Stimulated activated CD4-positive, alpha-beta T cell treated with anti-CD3 and anti-CD28 coated beads, Interleukin-12 subunit alpha, Interleukin-12 subunit beta, amount 100 ng/mL, for 24 hours (primary cell): ENCODE measurements at regions not wholly inside any gene's neighbourhood (a gene's known extent, or its start where the extent isn't known, plus 50 kb on each side); places are given as distances from the start of the nearest gene placed in this dataset.
A peak's percentile ranks its signal among the peaks of the same experiment; 100 is the strongest.

Experiments used
- DNase-seq, 2 experiments: peaks; one replicate each; pipeline ENCODE4 v3.0.0-alpha.2; 2020; ENCODE audit warnings: low read depth in 2 of 2

DNA sequence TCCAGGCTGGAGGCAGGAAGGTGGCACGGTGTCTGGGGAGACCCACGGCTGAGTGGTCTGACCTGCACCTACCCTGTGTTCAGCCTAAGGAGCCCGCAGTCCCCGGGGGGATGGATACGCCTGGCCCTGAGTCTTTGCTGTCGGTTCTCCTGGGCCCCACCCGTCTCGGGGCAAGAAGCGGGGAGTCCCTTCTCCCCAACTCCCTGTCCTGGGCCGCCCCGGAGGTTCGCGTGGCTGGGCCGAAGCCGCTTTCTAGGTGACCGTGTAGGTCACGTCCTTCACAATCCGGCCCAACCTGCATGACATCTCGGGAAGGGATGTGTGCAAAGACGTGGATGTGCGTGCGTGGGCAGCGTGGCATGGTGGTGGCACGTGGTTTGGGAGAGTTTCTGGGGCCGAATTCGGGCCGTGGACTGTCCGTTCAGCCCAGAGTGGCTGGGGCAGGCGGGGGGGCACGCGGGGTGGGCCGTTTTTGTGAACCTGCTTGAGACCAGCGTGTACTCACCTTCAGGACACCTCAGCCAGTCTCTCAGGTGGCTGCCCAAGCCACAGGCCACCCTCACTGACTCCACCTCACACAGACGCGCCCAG lies 103.3 kb downstream of the PTPRS start:
- no peak for DNase-seq

DNA sequence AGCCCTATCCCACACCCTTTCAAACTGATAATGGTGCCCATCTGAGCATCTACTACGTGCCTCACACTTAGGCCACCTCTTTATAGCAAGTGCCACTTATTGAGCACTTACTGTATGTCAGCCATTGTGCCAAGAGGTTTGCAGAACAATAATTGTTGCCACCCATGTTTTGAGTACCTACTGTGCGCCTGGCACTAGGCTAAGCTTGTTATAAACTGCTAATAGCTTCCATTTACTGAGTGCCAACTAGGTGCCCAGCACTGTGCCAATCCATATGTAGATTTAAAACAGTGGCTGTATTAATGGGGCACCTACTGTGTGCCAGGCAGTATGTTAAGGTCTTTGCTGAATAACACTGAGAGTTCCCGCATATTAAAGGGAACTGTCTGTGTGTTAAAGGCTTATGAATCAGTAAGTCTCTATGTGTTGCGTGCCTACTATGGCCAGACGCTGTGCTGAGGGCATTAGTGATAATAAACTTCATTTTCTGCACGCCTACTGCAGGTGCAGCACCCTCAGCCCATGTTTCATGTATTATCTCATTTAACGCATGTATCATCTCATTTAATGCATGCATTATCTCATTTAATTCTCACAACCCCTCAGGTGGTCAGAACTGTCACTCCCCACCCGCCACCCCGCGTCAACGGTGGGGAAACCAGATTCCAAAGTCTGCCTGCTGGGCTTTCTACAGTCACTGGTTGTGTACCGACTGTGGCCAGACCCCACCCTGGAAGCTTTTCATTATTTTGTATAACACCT lies 105.0 kb downstream of the PTPRS start:
- no peak for DNase-seq

DNA sequence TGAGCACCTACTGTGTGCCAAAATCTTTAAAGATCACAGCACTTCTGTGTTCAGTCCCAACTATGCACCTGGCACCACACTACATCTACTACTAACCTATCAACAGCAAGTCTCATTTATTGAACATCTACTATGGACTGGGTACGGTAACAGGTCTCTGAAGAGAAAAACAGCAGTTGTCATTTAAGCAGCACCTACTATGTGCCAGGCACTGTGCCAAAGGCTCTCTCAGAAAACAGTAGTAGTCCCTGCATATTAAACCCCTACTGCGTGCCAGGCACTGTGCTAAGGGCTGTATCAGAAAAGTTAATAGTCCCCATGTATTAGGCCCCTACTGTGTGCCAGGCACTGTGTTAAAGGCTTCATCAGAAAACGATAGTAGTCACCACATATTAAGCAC lies 106.2 kb downstream of the PTPRS start:
- DNase-seq: no peak

DNA sequence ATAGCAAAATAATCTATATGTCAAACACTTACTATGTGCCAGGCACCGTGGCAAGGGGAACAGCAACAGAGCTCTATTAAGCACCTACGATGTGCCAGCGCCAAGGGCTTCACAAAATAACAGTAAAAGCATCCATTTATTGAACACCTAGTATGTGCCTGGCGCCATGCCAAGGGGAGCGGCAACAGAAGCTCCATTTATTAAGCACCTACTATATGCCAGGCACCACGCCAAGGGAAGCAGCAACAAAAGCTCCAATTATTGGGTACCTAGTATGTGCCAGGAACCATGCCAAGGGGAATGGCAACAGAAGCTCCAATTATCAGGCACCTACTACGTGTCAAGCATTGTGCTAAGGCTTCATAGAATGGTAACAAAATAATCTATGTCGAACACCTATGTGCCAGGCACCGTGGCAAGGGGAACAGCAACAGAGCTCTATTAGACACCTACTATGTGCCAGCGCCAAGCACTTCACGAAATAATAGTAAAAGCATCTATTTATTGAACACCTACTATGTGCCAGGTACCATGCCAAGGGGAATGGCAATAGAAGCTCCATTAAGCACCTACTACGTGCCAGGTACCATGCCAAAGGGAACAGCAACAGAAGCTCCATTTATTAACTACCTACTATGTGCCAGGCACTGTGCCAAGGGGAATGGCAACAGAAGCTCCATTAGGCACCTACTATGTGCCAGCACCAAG lies 107.7 kb downstream of the PTPRS start:
- no peak for DNase-seq

DNA sequence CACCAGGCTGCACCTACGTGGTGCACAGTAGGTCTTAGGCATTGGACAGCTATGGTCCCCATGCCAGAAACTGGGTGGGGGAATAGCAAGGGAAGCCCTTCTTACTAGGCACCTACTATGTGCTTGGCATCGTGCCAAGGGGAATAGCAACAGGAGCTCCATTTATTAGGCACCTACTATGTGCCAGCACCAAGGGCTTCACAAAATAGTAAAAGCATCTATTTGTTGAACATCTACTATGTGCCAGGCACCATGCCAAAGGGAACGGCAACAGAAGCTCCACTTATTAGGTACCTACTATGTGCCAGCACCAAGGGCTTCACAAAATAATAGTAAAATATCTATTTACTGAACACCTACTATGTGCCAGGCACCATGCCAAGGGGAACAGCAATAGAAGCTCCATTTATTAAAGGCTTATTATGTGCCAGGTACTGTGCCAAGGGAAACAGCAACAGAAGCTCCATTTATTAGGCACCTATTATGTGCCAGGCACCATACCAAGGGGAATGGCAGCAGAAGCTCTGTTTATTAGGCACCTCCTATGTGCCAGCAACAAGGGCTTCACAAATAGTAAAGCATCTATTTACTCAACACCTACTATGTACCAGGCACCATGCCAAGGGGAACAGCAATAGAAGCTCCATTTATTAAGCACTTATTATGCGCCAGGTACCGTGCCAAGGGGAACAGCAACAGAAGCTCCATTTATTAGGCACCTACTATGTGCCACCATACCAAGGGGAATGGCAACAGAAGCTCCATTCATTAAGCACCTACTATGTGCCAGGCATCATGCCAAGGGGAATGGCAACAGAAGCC lies 108.5 kb downstream of the PTPRS start:
- DNase-seq: no peak

DNA sequence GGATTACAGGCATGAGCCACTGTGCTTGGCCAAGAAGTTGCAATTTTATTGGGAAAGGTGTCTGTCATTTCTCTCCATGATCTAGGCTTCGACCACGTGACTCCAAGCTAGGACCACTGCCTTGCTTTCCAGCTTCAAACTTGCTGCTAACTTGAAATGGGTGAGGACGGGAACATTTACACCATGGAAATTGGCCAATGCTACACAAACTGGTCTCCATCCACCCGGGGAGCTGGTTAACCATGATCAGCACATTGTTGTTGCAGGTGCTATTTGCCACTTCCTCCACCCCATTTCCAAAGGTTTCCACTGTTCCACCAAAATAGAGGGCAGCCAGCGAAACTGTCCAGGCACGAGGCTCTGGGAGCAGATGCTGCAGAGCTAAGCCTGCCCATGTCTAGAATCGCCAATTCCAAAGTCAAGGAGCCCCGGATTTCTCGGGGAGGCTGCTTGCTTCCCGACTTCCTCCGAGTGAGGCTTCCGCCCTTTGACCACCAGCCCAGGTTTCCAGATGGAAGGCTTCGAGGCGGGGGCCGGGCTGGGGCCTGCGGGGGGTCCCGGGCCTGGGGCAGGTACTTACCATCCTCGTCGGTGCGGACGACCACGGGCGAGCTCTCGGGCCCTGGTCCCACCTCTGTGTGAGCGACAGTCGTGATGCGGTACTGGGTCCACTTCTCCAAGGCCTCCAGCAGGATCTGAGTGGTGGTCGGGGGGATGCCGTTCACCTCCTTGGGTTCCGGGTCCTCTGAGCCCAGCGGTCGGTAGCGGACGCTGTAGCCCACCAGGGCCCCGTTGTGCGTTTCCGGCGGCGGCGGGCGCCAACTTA lies 109.7 kb downstream of the PTPRS start:
- no peak for DNase-seq

DNA sequence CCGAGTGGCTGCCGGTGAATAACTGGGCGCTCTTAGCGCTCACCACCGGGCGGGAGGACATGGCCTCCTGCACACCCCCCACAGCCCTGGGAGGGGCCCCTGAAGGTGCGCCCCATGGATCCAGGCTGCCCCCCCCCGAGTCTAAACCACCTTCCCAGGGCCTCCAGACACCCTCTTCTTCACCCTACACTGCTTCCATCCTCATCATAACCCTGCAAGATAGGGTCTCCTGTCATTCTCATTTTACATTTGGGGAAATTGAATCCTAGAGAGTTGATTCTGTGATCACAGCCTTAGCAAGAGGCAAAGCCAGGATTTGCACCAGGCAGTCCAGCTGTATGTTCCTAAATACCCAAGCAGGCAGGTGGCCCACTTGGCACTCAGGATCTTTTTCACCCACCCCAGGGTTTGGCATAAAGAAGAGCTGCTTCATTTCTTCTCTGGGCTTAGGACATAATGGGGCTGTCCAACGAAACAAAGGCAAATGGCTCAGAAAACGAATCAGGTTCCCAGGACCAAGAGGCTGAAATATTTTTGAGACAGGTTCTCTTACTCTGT lies 110.8 kb downstream of the PTPRS start:
- DNase-seq: no peak

DNA sequence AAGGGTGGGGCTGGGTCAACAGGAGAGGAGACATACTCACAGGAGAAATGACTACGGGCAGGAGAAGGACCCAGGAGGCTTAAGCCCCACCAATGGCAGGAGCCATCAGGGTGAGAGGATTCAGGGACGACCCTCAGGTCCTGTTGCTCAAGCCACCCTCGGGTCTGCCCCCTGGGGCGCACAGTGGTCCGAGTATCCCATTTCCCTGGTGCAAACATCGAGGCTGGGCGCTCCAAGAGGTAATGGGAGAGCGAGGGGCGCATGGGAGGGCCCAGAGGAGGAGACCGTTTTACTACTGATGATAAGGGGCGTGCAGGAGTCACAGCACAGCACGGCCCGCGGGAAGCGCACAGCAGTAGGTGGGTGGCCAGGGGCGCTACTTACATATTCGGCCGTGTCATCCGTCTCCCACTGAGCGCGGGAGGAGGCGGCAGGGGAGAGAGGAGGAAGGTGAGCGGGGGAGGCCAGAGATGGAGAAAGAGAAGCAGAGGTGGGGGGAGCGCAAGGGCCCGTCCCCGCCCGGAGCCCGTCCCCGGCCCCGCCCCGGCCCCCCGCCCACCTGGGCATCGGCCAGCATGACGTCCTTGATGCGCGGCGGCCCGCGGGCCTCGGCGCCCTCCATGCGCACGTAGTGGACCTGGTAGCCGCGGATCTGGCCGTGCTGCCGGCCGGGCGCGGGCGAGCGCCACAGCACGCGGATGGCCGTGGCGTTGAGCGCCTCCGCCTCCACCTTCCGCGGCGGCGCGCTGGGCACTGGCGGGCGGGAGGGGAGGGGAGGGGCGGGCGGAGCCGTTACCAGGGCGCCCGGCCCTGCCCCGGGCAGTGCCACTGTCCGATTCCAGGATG lies 111.5 kb downstream of the PTPRS start:
- DNase-seq: no peak

DNA sequence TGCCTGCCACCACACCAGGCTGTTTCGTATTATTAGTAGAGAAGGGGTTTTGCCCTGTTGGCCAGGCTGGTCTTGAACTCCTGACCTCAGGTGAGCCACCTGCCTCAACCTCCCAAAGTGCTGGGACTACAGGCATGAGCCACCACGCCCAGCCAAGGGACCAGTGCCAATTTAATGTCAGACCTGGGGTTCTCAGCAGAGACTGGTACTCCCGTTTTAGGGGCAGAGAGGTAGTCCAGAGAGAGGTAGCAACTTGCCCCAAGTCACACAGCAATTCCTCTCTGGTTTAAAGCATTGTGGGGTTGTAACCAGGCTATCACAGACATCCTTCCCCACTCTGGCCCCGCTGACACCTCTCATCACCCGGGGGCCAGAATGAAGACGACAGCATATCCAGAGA lies 112.1 kb downstream of the PTPRS start:
- no peak for DNase-seq

DNA sequence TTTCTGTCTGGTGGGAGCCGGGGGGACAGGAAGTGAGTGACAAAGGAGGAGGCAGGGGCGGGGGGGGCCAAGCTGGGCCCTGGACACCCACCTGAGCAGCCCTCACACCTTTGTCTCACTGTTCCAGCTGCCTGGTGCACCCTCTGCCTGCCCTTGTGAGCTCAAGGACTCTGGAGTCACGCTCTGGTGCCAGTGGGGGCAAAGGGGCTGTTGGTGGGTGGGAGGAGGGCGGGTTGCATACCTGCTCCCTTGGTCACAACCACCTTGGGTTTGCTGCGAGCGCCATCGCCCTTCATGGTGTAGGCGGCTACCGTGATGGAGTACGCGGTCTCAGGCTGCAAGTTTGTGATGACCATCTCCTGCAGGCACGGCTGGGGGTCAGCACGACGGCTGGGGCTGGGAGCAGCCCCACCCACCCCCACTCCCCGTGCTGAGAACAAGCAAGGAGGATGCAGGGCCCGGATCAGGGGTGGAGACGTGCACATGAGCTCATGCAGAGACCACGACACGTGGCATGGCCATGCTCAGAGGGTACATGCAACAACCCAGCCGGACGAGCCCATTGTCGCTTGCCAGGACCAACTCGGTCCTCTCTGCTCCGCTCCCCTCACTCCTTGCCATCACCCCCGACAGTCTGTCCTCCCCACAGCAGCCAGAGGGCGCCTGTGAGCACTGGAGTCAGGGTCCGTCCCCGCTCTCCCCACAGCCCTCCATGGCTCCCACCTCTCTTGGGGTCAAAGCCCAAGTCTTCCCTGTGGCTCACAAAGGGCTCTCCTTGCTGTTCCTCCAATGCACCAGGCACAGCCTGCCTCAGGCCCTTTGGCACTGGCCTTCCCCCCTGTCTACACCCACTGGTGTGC lies 114.9 kb downstream of the PTPRS start:
- peak in 1 of 2 experiments; percentile 29 for DNase-seq

DNA sequence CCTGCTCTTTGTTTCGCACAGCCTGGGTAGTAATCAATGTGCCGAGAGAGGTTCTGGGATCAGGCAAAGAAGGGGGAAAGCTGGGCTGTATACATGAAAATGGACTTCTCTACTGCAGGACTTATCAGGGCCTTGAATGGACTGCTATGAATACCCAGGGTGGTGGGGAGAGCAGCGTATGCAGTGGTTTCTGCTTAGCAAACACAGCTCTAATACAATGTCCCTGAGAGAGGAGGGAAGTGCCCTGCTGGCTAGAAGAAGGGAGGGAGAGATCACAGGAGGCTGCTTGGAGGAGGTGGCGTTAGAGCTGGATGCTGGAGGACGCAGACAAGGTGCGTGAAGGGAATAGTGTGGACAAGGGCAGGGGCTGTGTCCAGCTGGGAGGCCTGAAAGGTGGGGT lies 116.1 kb downstream of the PTPRS start:
- DNase-seq: no peak

DNA sequence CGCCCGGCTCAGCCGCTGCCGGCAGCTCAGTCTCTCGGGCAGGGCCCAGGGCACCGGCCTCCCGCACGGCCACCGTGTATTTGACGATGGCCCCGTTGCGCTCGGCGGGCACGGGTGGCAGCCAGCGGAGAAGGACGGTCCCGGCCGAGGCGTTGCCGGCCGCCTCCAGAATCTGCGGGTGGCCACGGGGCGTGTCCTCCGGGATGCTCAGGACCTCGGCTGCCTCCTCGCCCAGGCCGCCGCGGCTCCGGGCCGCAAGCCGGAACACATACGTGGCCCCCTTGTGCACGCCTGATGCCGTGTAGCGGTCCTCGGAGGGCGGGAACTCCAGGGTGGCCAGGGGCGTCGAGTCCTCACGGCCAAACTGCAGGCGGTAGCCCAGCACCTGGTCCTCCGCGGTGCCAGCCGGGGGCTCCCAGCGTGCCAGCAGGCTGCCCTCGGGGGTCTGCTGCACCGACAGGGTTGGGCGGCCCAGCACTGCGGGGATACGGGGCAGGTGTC lies 117.7 kb downstream of the PTPRS start:
- DNase-seq: no peak

DNA sequence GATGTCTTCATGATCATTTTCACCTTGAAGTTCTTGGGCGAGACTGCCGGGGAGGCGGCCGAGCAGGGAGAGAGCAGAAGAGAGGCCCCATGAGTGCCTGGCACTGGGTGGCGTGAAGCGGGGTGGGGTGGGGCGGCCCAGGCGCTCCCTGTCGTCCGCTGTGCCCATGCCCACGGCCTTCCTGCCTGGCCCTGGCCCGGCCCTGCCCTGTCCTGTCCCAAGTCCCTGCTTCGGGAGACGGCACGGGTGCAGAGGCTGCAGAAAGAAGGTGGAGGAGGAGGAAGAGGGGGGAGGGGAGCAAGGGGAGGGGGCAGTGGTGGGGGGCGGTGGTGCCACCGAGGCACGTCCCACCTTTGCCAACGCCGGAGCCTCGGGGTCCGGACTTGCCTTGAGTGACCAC lies 118.4 kb downstream of the PTPRS start:
- no peak for DNase-seq

DNA sequence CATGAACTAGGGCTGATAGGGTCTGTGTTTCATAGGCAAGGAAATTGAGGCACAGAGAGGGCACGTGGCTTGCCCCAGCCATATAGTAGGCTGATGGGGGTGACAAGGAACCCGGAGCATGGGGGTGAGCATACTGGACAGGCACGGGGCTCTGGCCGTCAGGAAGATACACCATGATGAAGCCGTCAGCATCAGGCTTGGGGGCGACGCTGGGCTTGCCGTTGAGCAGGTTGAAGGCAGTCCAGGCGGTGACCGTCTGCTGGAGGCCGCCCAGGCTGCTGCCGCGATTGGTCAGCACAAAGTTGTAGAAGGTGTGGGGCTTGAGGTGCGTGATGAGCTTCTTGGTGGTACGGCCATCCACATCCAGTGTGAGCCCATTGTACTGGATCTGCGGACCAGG lies 119.7 kb downstream of the PTPRS start:
- DNase-seq: no peak

DNA sequence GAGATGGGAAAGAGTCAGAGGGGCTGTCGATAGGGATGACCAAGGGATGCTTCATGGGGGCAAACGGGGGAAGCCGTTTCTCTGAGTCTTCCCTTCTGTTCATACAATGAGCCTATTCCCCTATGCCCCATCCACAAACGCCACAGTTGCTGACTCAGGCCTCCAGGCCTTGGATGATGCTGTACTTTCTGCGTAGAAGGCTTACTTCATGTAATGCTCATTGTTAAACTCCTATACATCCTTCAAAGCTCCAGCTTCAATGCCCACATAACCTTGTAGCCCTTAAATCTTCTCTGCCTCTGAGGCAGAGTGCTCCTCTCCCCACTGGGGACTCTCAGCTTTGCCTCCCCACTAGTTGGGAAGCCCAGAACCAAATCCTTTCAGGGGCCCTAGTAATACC lies 120.3 kb downstream of the PTPRS start:
- DNase-seq: no peak

DNA sequence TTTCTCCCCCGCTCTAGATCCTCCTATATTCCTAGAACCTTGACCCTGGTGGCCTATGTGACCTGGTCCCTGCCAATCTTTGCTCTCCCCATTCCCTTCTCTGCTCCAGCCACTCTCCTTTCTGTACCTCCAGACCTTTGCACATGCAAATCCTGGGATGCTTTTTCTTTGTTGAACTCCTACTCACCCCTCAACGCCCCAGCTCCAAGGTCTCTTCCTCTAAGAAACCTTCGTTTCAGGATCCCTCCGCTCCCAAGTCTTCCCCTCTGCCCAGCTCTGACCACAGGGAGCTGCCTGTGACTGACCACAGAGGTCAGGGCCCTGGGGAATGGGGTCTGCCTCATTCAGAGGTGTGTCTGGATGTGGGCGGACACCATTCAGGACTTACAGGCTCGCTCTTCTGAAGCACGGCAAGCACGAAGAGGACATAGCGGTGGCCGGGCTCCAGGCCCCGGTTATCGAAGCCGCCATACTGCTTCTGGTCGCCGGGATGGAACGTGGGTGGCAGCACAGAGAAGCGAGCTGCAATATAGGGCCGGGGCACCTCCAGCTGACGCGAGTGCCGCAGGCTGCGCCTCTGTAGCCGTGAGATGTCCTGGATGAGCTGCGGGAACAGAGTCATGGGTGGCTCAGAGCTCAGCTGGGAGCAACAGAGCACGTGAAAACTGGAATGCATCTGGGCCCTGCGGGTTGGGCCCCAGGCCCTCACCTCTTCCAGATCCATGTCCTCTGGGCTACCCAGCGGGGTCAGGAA lies 120.9 kb downstream of the PTPRS start:
- DNase-seq: no peak

DNA sequence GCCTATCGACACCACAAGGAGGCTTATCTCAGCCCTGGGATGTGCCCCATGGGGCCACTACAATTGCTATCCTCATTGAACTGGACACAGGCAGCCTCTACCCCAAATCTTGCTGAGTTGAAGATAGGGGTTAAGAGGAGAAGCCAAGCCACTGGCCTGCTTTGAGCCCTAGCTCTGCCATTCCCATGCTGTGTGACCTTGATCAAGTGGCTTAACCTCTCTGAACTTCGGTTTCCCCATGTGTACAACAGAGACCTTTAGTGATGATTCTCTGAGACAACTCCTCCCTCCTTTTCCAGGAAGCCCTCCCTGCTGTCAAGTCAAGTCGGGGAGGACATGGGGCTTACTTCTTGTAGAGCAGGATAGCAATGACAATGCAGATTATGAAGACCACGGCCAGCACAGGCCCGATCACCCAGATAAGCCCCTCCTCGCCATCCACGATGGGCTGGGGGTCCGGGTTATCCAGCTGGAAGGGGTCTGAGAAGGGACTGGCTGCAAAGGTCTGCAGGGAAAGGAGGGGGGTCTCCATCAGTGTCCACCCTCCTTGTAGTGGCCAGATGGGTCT lies 121.6 kb downstream of the PTPRS start:
- no peak for DNase-seq
